A673 (cell line): ENCODE measurements at regions not wholly inside any gene's neighbourhood (a gene's known extent, or its start where the extent isn't known, plus 50 kb on each side); places are given as distances from the start of the nearest gene placed in this dataset.
"Not testable (repeated sequence)": the region's sequence is repeated elsewhere in the genome, so short reads cannot be mapped to it uniquely, and the experiment has no call there.

Source experiments
- BruUV-seq: library from RNA; stranded (reverse); fragments of 400-500 nt; replicated peaks from 2 replicates; lab custom pipeline; 2021; lab: Mats Ljungman, UMichigan
- CTCF ChIA-PET: fragments of 300-600 bp; sonication (Branson Sonifier 250); formaldehyde crosslinking; loops from one replicate; lab custom pipeline; 2022; ENCODE audit warnings: antibody characterized with exemption; lab: Charles Lee
- POLR2A ChIA-PET: fragments of 300-600 bp; sonication (Branson Sonifier 250); formaldehyde crosslinking; loops from one replicate; lab custom pipeline; 2022; ENCODE audit warnings: antibody characterized with exemption; ENCODE audit not compliant: low non-redundant PET; lab: Charles Lee
- DNase-seq: peaks from one replicate; pipeline ENCODE4 v3.0.0-alpha.2; 2015; ENCODE audit warnings: low spot score
- H3K27ac ChIP-seq: fragments of 200-600 bp; sonication (generic); 2 replicates; pipeline ENCODE4 v1.5.1; 2016; ENCODE audit warnings: mixed run types, low read depth, mild to moderate bottlenecking, mixed read lengths, antibody characterized with exemption, low read length; ENCODE audit not compliant: poor library complexity, severe bottlenecking
- H3K27me3 ChIP-seq: fragments of 200-600 bp; sonication (generic); replicated peaks from 2 replicates; pipeline ENCODE4 v1.6.1; 2017; ENCODE audit warnings: mixed run types, low read depth, mild to moderate bottlenecking, mixed read lengths, antibody characterized with exemption, low read length; ENCODE audit not compliant: insufficient read depth, poor library complexity
- H3K36me3 ChIP-seq: fragments of 200-600 bp; sonication (generic); 2 replicates; pipeline ENCODE4 v1.6.1; 2016; ENCODE audit warnings: mixed run types, mild to moderate bottlenecking, mixed read lengths, antibody characterized with exemption, low read length; ENCODE audit not compliant: insufficient read depth, poor library complexity, severe bottlenecking
- H3K4me1 ChIP-seq: fragments of 200-600 bp; sonication (generic); 2 replicates; pipeline ENCODE4 v1.6.1; 2017; ENCODE audit warnings: mixed run types, mild to moderate bottlenecking, mixed read lengths, antibody characterized with exemption, low read length; ENCODE audit not compliant: insufficient read depth, poor library complexity, severe bottlenecking
- H3K4me3 ChIP-seq: fragments of 200-600 bp; sonication (generic); 2 replicates; pipeline ENCODE4 v1.5.1; 2016; ENCODE audit warnings: low read depth, mixed run types, mild to moderate bottlenecking, mixed read lengths, low read length; ENCODE audit not compliant: poor library complexity, severe bottlenecking
- H3K9me3 ChIP-seq: fragments of 200-600 bp; sonication (generic); 2 replicates; pipeline ENCODE4 v1.6.1; 2016; ENCODE audit warnings: mixed run types, low read depth, mild to moderate bottlenecking, mixed read lengths, antibody characterized with exemption, low read length; ENCODE audit not compliant: poor library complexity, severe bottlenecking
- CTCF ChIP-seq: fragments of 300-800, 200-600 bp; sonication (generic); conservative IDR thresholded peaks from 2 replicates; pipeline ENCODE4 v1.5.1; 2017; ENCODE audit warnings: low read depth, mild to moderate bottlenecking, antibody characterized with exemption, low read length, moderate library complexity, mixed read lengths
- EZH2 ChIP-seq: fragments of 200-600 bp; sonication (generic); IDR thresholded peaks from 2 replicates; pipeline ENCODE4 v1.6.1; 2017; ENCODE audit warnings: borderline replicate concordance, low read depth, mild to moderate bottlenecking, mixed read lengths, antibody characterized with exemption, low read length; ENCODE audit not compliant: poor library complexity, severe bottlenecking
- intact Hi-C: fragments of 100-400 bp; cut with micrococcal nuclease; formaldehyde crosslinking; loops from one replicate; pipeline ENCODE4 v1.10.0; 2022; ENCODE audit not compliant: unreplicated experiment

- intact Hi-C loops, H3K4me3 ChIP-seq, H3K27me3 ChIP-seq, H3K27ac ChIP-seq, BruUV-seq, H3K36me3 ChIP-seq, POLR2A ChIA-PET, CTCF ChIA-PET, H3K9me3 ChIP-seq, DNase-seq: not testable (repeated sequence)
- peaks cover 13% of the 10 kb centered on the region for H3K4me1 ChIP-seq
Observed at GRCh38 chr1:149841597-149842238, 57.6 kb upstream of the BOLA1 start.

GRCh38 chr1:149842458-149843064, 56.8 kb upstream of the BOLA1 start:
- H3K4me3 ChIP-seq, H3K9me3 ChIP-seq, CTCF ChIA-PET, H3K36me3 ChIP-seq, H3K27me3 ChIP-seq, intact Hi-C loops, POLR2A ChIA-PET, H3K27ac ChIP-seq, DNase-seq: not testable (repeated sequence)
- BruUV-seq: TSS peak; percentile 49
- H3K4me1 ChIP-seq: peaks cover 13% of the 10 kb centered on the region

- Histone ChIP-seq H3K27ac (peak overlapping the region; percentile 78), H3K4me1 (peaks cover 19% of the 10 kb centered on the region), H3K9me3 (no peaks in the 10 kb centered on the region), H3K4me3 (peak overlapping the region; percentile 69), H3K27me3 (no peaks in the 10 kb centered on the region), H3K36me3 (no peaks in the 10 kb centered on the region)
- intact Hi-C loops: no loop called here
- BruUV-seq: no TSS peak
- CTCF ChIA-PET: no interaction called here
- DNase-seq: peak; percentile 10
- POLR2A ChIA-PET: interaction anchor here (0.6 kb wide), 1 partner anchor 38 kb away, joined by 3 read pairs; no protein-coding TSS in a partner anchor
- TF ChIP-seq CTCF (no peak), EZH2 (no peak)
Observed at GRCh38 chr1:149843431-149844041, 55.8 kb upstream of the BOLA1 start.

- ChIA-PET CTCF (no interaction called here), POLR2A (interaction anchor here (0.6 kb wide), 1 partner anchor 37 kb away, joined by 3 read pairs; no protein-coding TSS in a partner anchor)
- BruUV-seq: TSS peak; percentile 74
- intact Hi-C loops: no loop called here
- Histone ChIP-seq H3K27ac (peak overlapping the region; percentile 78), H3K36me3 (no peaks in the 10 kb centered on the region), H3K4me1 (peaks cover 23% of the 10 kb centered on the region), H3K4me3 (peak overlapping the region; percentile 69), H3K9me3 (no peaks in the 10 kb centered on the region), H3K27me3 (no peaks in the 10 kb centered on the region)
- peak; percentile 11 for DNase-seq
- TF ChIP-seq CTCF (no peak), EZH2 (no peak)
Observed at GRCh38 chr1:149844101-149844500, 55.3 kb upstream of the BOLA1 start.
